GM21367 (cell line): ENCODE measurements at regions not wholly inside any gene's neighbourhood (a gene's known extent, or its start where the extent isn't known, plus 50 kb on each side); places are given as distances from the start of the nearest gene placed in this dataset.
"Not testable (repeated sequence)": the region's sequence is repeated elsewhere in the genome, so short reads cannot be mapped to it uniquely, and the experiment has no call there.

Experiments used
- ATAC-seq: cut with Tn5 transposase; IDR thresholded peaks from one replicate; pipeline ENCODE4 v1.9.1; 2021; ENCODE audit not compliant: unreplicated experiment

- no peak for ATAC-seq
Measured at GRCh38 chr1:163571950-163572349, 250.2 kb downstream of the NUF2 start.

GRCh38 chr1:163574119-163574518 is 252.4 kb downstream of the NUF2 start:
- no peak for ATAC-seq

- ATAC-seq, result no peak
Measured at GRCh38 chr1:163580926-163581325, 259.2 kb downstream of the NUF2 start.

- no peak for ATAC-seq
Measured at GRCh38 chr1:163583661-163584181, 262.0 kb downstream of the NUF2 start.

- no peak for ATAC-seq
Measured at GRCh38 chr1:163585796-163586195, 264.0 kb downstream of the NUF2 start.

- no peak for ATAC-seq
Measured at GRCh38 chr1:163588796-163589195, 267.0 kb downstream of the NUF2 start.

GRCh38 chr1:163589735-163590134 is 268.0 kb downstream of the NUF2 start:
- ATAC-seq, result no peak

GRCh38 chr1:163591131-163591530 is 269.4 kb downstream of the NUF2 start:
- not testable (repeated sequence) for ATAC-seq

- not testable (repeated sequence) for ATAC-seq
Measured at GRCh38 chr1:163592623-163593022, 270.9 kb downstream of the NUF2 start.

GRCh38 chr1:163596106-163596505 is 274.4 kb downstream of the NUF2 start:
- ATAC-seq, result not testable (repeated sequence)

- no peak for ATAC-seq
Measured at GRCh38 chr1:163596541-163597258, 274.9 kb downstream of the NUF2 start.

- ATAC-seq, result no peak
Measured at GRCh38 chr1:163604321-163604720, 282.6 kb downstream of the NUF2 start.

- no peak for ATAC-seq
Measured at GRCh38 chr1:163604896-163605295, 283.1 kb downstream of the NUF2 start.

GRCh38 chr1:163608979-163609378 is 287.2 kb downstream of the NUF2 start:
- no peak for ATAC-seq

GRCh38 chr1:163609858-163610257 is 288.1 kb downstream of the NUF2 start:
- no peak for ATAC-seq

GRCh38 chr1:163610486-163610885 is 288.7 kb downstream of the NUF2 start:
- ATAC-seq, result no peak

- ATAC-seq, result no peak
Measured at GRCh38 chr1:163614361-163614760, 292.6 kb downstream of the NUF2 start.

- ATAC-seq, result no peak
Measured at GRCh38 chr1:163628034-163628773, 306.4 kb downstream of the NUF2 start.

- no peak for ATAC-seq
Measured at GRCh38 chr1:163632269-163632668, 310.5 kb downstream of the NUF2 start.

GRCh38 chr1:163633366-163633765 is 311.6 kb downstream of the NUF2 start:
- no peak for ATAC-seq

- ATAC-seq, result not testable (repeated sequence)
Measured at GRCh38 chr1:163645676-163646075, 323.9 kb downstream of the NUF2 start.

- no peak for ATAC-seq
Measured at GRCh38 chr1:163650624-163651023, 328.9 kb downstream of the NUF2 start.
